Activated CD4-positive, alpha-beta T cell treated with anti-CD3 and anti-CD28 coated beads, Interleukin-2, amount 10 ng/mL, durations not matched to agents 7 days and 5 days (primary cell): ENCODE measurements at regions not wholly inside any gene's neighbourhood (a gene's known extent, or its start where the extent isn't known, plus 50 kb on each side); places are given as distances from the start of the nearest gene placed in this dataset.
A peak's percentile ranks its signal among the peaks of the same experiment; 100 is the strongest.

Experiments
- CTCF ChIA-PET: fragments of 350-600 bp; sonication (Branson Sonifier 250); formaldehyde crosslinking; loops from one replicate; lab custom pipeline; 2021; ENCODE audit warnings: antibody characterized with exemption; lab: Charles Lee
- POLR2A ChIA-PET: fragments of 350-600 bp; sonication (Branson Sonifier 250); formaldehyde crosslinking; loops from one replicate; lab custom pipeline; 2021; ENCODE audit warnings: antibody characterized with exemption; lab: Charles Lee
- DNase-seq: peaks from one replicate; pipeline ENCODE4 v3.0.0-alpha.2; 2020
- H3K27ac Mint-ChIP-seq: one replicate; pipeline ENCODE4 v1.8.0; 2021; ENCODE audit warnings: mild to moderate bottlenecking, moderate library complexity, mixed read lengths
- H3K27me3 Mint-ChIP-seq: one replicate; pipeline ENCODE4 v1.8.0; 2021; ENCODE audit warnings: mixed read lengths
- H3K36me3 Mint-ChIP-seq: one replicate; pipeline ENCODE4 v1.8.0; 2021; ENCODE audit warnings: low read depth, mixed read lengths
- H3K4me1 Mint-ChIP-seq: one replicate; pipeline ENCODE4 v1.8.0; 2021; ENCODE audit warnings: mixed read lengths
- H3K4me3 Mint-ChIP-seq: one replicate; pipeline ENCODE4 v1.8.0; 2021; ENCODE audit warnings: mild to moderate bottlenecking, moderate library complexity, mixed read lengths
- H3K9me3 Mint-ChIP-seq: one replicate; pipeline ENCODE4 v1.8.0; 2021; ENCODE audit warnings: mixed read lengths

DNA sequence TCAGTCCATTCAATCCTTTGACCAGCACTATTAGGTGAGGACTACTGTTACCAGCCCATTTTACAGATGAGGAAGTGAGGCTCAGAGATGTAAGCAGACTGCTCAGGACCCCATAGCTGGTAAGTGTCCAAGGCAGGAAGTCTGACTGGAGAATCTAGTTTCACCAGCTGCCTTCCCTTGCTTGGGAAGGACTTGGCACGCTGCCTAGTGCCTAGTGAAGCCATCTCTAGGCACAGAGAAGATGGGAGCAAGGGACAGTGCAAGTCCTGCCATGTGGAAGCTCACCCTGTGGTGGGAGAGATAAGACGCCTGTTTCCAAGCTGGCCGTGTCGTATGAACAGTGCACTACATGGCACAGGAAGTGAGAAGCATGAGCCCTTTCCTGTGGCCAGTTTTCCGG, 111.8 kb upstream of the TMC3 start:
- H3K27ac Mint-ChIP-seq = no peak overlapping the region
- ChIA-PET CTCF (no interaction called here), POLR2A (no interaction called here)
- H3K4me1 Mint-ChIP-seq = no peaks in the 10 kb centered on the region
- H3K9me3 Mint-ChIP-seq = no peaks in the 10 kb centered on the region
- no peak for DNase-seq
- H3K36me3 Mint-ChIP-seq = no peaks in the 10 kb centered on the region
- no peak overlapping the region for H3K4me3 Mint-ChIP-seq
- H3K27me3 Mint-ChIP-seq = no peaks in the 10 kb centered on the region

DNA sequence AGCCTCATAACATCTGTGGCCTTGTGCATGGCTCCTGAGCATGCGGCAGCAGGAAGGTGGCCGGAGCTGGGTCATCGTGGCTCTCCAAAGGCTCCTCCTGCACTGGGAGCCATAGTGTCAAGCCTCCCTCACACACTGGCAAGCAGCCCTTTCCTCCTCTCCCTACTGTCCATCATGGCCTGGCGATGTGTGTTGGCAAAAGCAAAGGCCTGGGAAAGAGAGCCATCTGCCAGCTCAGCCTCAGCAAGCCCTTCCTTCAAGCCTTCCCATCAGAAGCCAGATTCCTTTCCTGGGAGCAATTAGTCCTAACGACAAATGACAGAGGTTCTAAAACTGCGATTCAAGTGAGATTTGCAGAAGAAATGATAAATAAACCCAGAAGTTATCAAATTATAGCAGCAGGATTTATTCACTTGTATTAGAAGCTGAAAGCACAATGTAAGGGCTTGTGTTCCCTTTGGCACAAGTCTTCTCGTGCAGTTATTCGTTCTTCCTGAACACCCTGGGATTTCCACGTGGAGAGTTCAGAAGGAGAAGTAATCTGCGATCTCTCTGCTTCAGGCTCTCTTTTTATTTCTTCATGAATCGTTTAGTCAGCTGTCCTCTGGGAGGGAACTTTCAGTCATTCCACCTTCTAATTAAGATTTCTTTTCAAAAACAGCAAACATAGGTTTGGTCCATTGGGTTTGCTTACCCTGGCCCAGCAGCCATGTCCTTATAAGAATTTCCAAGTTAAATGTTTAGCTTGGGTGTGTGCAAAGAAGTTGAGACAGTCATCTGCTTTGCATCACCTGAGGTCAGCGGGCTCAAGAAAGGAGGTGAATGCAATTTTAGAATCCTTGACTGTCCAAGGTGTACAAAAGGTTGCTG, 110.3 kb upstream of the TMC3 start:
- CTCF ChIA-PET = interaction anchor here (0.6 kb wide), 1 partner anchor 685 kb away, joined by 3 read pairs; no protein-coding TSS in a partner anchor
- DNase-seq = no peak
- Mint-ChIP-seq H3K4me3 (no peak overlapping the region), H3K9me3 (no peaks in the 10 kb centered on the region), H3K36me3 (no peaks in the 10 kb centered on the region), H3K27me3 (no peaks in the 10 kb centered on the region), H3K4me1 (no peaks in the 10 kb centered on the region), H3K27ac (no peak overlapping the region)
- POLR2A ChIA-PET = no interaction called here

DNA sequence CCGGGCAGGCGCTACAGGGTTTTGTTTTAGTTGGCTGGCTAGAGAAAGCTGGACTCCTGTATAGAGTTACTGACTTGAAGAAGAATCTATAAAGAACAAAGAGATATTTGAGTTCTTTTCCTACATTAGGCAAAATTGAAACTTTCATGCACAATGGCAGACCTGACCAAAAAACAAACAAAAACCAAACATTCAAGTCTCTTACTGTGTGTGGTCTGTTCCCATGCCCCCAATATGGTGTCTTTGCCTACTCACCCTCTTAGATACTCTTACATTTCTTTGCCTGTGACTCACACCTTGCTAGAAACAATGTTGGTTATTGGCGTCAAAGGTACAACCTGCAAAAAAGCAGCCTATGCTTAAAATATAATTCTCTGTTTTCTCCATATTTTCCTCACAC, 109.5 kb upstream of the TMC3 start:
- Mint-ChIP-seq H3K36me3 (no peaks in the 10 kb centered on the region), H3K4me1 (no peaks in the 10 kb centered on the region), H3K27me3 (peaks cover 2% of the 10 kb centered on the region), H3K4me3 (no peak overlapping the region), H3K9me3 (no peaks in the 10 kb centered on the region), H3K27ac (no peak overlapping the region)
- DNase-seq = no peak
- ChIA-PET POLR2A (no interaction called here), CTCF (no interaction called here)

DNA sequence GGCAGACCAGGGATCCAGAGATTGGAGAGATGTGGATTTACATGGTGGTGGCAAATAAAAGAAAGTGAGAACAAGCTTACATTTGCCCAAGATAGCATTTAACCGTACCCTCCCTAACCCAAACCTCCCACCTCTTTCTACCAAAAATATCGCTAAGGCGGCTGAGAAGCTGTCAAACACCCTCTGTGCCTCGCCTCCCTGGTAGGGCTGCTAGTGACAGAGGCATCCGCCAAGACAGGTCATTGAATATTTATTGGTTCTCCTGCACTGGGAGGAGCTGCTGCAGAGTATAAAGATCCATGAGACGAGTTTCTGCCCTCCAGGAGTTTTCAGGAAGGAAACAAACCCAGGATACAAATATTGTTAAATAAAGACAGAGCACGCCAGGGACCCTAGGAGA, 107.3 kb upstream of the TMC3 start:
- H3K4me3 Mint-ChIP-seq = no peak overlapping the region
- no peak overlapping the region for H3K27ac Mint-ChIP-seq
- H3K4me1 Mint-ChIP-seq = no peaks in the 10 kb centered on the region
- H3K27me3 Mint-ChIP-seq = peaks cover 4% of the 10 kb centered on the region
- DNase-seq = no peak
- ChIA-PET CTCF (interaction anchor here (0.9 kb wide), 1 partner anchor 11 kb away, joined by 5 read pairs; no protein-coding TSS in a partner anchor), POLR2A (no interaction called here)
- no peaks in the 10 kb centered on the region for H3K9me3 Mint-ChIP-seq
- no peaks in the 10 kb centered on the region for H3K36me3 Mint-ChIP-seq

DNA sequence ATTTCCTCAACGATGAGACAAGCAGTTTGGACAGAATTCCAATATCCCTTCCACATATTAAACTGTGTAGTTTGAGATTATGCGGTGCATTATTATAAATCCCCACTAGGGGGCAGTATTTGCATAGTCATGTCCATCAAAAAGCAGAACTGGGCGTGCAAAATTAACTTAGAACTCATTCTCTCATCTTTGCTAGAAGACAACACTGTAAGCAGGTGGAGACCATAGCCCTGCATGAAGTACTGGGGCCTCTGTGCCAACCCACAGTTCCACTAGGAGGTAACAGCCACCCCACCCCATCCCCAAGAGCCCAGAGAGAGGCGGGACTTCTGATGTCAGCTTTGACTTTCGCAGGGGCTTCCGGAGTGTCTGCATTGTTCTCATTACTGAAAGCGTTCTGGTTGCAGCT, 106.6 kb upstream of the TMC3 start:
- ChIA-PET CTCF (no interaction called here), POLR2A (no interaction called here)
- H3K4me1 Mint-ChIP-seq = no peaks in the 10 kb centered on the region
- peak overlapping the region; percentile 43 for H3K27ac Mint-ChIP-seq
- peaks cover 4% of the 10 kb centered on the region for H3K27me3 Mint-ChIP-seq
- no peak overlapping the region for H3K4me3 Mint-ChIP-seq
- peak; percentile 57 for DNase-seq
- no peaks in the 10 kb centered on the region for H3K9me3 Mint-ChIP-seq
- no peaks in the 10 kb centered on the region for H3K36me3 Mint-ChIP-seq

DNA sequence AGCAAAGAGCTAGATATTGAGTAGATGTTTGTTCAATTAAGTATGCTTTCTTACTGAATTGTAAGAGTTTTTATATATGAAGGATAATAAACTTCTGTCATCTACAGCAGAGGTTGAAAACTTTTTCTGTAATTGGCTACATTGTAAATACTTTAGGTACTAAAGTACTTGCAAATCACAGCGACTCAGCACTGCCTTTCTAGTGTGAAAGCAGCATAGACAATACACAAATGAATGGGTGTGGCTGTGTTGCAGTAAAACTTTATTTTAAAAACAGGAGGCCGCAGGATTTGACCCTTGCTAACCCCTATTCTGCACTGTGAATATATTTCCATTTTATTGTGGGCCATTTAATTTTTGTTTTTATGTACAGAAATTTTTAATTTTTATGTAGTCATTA, 104.3 kb upstream of the TMC3 start:
- Mint-ChIP-seq H3K27ac (no peak overlapping the region), H3K36me3 (no peaks in the 10 kb centered on the region), H3K4me3 (no peak overlapping the region), H3K9me3 (no peaks in the 10 kb centered on the region), H3K4me1 (no peaks in the 10 kb centered on the region), H3K27me3 (peaks cover 9% of the 10 kb centered on the region)
- CTCF ChIA-PET = no interaction called here
- DNase-seq = no peak
- POLR2A ChIA-PET = no interaction called here

DNA sequence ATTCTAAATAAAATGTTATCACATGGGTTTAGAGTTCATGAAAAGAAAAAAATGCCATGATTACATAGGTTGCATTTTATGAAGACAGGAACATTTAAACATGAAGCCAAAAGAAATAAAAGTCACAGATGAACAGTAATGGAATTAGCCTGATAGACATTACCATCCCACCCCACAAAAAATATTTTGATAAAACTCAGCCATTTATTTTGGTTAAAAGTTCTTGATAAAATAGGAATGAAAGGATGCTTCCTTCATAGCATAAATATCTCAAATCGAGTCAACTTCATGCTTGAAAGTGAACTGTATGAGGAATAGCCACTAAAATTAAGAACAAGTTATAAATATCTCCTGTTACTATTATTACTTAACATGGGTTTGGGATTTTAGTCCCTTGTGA, 101.9 kb upstream of the TMC3 start:
- peaks cover 20% of the 10 kb centered on the region for H3K27me3 Mint-ChIP-seq
- no peaks in the 10 kb centered on the region for H3K9me3 Mint-ChIP-seq
- no peak overlapping the region for H3K4me3 Mint-ChIP-seq
- POLR2A ChIA-PET = no interaction called here
- CTCF ChIA-PET = no interaction called here
- DNase-seq = no peak
- no peaks in the 10 kb centered on the region for H3K4me1 Mint-ChIP-seq
- H3K36me3 Mint-ChIP-seq = no peaks in the 10 kb centered on the region
- H3K27ac Mint-ChIP-seq = no peak overlapping the region

DNA sequence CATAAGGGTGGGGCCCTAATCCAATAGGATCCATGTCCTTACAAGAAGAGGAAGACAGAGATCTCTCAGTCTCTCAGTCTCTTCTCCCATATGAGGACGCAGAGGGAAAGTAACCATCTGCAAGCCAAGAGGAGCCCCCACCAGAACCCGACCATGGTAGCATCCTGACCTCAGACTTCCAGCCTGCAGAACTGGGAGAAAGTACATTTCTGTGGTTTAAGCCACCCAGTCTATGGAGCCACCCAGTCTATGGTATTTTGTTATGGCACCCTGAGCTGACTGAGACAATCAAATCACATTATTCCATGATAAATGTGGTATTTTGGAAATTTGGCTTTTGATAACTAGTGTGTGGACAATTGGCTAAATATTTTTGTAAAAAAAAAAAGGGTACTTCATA, 101.5 kb upstream of the TMC3 start:
- peaks cover 20% of the 10 kb centered on the region for H3K27me3 Mint-ChIP-seq
- ChIA-PET POLR2A (no interaction called here), CTCF (no interaction called here)

DNA sequence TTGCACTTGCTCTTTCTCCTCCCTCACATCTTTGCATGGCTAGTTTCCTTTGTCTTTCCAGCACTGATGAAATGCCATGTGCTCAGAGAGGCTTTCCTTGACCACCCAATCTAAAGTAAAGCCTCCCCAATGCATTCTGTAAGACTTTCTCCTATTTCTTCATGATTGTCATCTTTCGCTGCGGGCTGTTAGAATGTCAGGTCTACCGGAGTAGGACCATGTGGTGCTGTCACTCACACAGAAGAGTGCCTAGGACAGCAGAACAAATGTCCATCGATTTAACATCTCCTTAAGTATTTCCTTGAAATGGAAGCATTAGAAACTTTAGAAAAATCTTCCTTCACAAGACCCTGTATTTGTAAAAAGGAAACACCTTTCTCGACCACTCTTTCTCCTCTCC, 99.9 kb upstream of the TMC3 start:
- CTCF ChIA-PET = no interaction called here
- Mint-ChIP-seq H3K27ac (no peak overlapping the region), H3K4me3 (no peak overlapping the region), H3K27me3 (peaks cover 25% of the 10 kb centered on the region), H3K36me3 (no peaks in the 10 kb centered on the region), H3K9me3 (no peaks in the 10 kb centered on the region), H3K4me1 (no peaks in the 10 kb centered on the region)
- DNase-seq = no peak
- POLR2A ChIA-PET = no interaction called here

More for the DNA sequence above, 101.5 kb upstream of the TMC3 start:
- Mint-ChIP-seq H3K27ac (no peak overlapping the region), H3K4me1 (no peaks in the 10 kb centered on the region), H3K4me3 (no peak overlapping the region), H3K36me3 (no peaks in the 10 kb centered on the region), H3K9me3 (no peaks in the 10 kb centered on the region)
- DNase-seq = no peak

DNA sequence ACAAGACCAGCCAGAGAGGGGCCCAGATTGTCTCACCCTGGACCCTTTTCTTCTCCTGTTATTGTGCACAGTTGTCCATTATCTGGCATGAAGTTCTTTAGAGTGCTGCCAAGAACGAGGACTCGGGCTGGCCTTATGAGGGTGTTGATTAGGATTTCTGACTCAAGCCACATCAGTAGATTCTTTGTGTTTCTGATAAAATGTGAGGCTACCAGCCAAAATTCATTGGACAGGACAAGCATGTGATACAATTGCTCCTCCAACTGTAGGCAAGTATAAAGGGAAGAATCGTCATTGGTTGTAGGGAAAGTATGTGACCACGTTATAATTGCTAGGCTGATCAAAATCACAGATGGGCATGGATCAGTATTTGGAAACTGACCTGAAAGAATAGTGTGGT, 99.2 kb upstream of the TMC3 start:
- no peak for DNase-seq
- no peaks in the 10 kb centered on the region for H3K36me3 Mint-ChIP-seq
- CTCF ChIA-PET = no interaction called here

DNA sequence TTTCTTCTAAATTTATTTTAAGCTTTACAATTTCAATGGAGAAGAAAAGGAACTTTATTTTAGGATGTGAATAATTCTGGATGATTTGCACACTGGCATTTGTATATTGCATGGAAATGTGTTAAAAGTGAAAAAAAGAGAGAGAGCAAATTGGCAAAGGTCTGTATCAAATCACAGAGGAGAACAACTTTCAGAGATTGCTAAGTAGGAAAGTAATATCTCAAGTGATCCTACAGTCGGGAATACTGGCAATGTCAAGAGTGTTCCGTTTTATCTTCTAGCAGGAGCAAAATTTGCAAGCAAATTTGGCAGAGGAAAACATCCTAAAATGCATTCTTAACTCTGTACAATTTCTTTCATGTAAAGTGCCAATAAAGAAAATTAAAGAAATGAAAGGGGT, 97.1 kb upstream of the TMC3 start:
- Mint-ChIP-seq H3K36me3 (no peaks in the 10 kb centered on the region), H3K4me3 (no peak overlapping the region), H3K4me1 (no peaks in the 10 kb centered on the region), H3K27me3 (peaks cover 26% of the 10 kb centered on the region), H3K9me3 (no peaks in the 10 kb centered on the region), H3K27ac (no peak overlapping the region)
- POLR2A ChIA-PET = no interaction called here
- CTCF ChIA-PET = interaction anchor here (1.6 kb wide), 1 partner anchor 10 kb away, joined by 5 read pairs; no protein-coding TSS in a partner anchor
- no peak for DNase-seq

More for the DNA sequence above, 99.2 kb upstream of the TMC3 start:
- POLR2A ChIA-PET = no interaction called here
- Mint-ChIP-seq H3K27ac (no peak overlapping the region), H3K4me1 (no peaks in the 10 kb centered on the region), H3K9me3 (no peaks in the 10 kb centered on the region), H3K4me3 (no peak overlapping the region), H3K27me3 (peaks cover 25% of the 10 kb centered on the region)

DNA sequence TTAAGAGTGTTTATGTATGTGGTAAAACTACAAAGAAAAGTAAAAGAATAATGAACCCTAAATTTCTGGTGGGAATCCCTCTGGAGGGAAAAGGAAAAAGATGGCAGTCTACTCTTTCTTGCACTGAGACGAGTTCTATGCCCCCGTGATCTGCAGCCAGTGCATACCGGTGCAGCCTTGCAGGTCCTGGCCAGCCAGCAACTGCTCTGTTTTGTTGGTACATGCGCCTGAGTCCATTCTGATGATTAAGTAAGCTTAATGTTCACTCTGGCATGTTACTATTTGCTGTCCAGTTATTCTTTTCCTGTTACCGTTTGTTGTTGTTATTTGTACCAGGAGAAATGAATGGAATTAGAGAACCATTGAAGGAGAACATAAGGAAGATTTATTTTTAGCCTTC, 95.1 kb upstream of the TMC3 start:
- POLR2A ChIA-PET = no interaction called here
- DNase-seq = no peak
- Mint-ChIP-seq H3K27me3 (peaks cover 33% of the 10 kb centered on the region), H3K4me1 (no peaks in the 10 kb centered on the region), H3K9me3 (peaks cover 2% of the 10 kb centered on the region), H3K27ac (no peak overlapping the region), H3K36me3 (peaks cover 2% of the 10 kb centered on the region), H3K4me3 (no peak overlapping the region)
- CTCF ChIA-PET = interaction anchor here (1.4 kb wide), 1 partner anchor 12 kb away, joined by 3 read pairs; no protein-coding TSS in a partner anchor

DNA sequence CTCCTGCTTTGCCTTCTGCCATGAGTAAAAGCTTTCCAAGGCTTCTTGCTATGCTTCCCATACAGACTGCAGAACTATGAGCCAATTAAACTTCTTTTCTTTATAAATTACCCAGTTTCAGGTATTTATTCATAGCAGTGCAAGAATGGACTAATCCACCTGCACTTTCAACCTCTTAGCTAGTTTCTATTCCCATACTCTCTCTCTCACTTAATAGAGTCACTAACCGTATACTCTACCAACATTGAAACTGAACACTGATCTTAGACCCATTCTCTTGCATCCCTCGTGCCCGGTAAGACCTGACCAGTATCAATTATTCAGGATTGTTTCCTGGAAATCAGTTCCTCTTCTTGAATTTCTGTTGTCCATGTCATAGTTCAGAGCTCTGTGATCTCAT, 92.7 kb upstream of the TMC3 start:
- Mint-ChIP-seq H3K9me3 (peaks cover 5% of the 10 kb centered on the region), H3K27me3 (peaks cover 28% of the 10 kb centered on the region), H3K4me3 (no peak overlapping the region), H3K4me1 (no peaks in the 10 kb centered on the region), H3K36me3 (peaks cover 2% of the 10 kb centered on the region), H3K27ac (no peak overlapping the region)
- ChIA-PET POLR2A (no interaction called here), CTCF (no interaction called here)
- no peak for DNase-seq

DNA sequence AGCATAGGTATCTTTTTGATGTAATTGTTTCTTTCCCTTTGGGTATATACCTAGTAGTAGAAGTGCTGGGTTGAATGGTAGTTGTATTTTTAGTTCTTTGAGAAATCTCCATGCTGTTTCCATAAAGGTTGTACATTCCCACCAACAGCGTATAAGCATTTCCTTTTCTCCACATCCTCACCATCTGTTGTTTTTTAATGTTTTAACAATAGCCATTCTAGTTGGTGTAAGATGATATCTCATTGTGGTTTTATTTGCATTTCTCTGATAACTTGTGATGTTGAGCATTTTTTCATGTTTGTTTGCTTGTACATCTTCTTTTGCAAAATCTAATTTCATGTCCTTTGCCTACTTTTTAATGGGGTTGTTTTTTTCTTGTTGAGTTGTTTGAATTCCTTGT, 80.0 kb upstream of the TMC3 start:
- H3K27ac Mint-ChIP-seq = no peak overlapping the region
- peaks cover 9% of the 10 kb centered on the region for H3K9me3 Mint-ChIP-seq
- peaks cover 6% of the 10 kb centered on the region for H3K27me3 Mint-ChIP-seq
- DNase-seq = no peak
- no peak overlapping the region for H3K4me3 Mint-ChIP-seq
- ChIA-PET POLR2A (no interaction called here), CTCF (no interaction called here)
- H3K36me3 Mint-ChIP-seq = peaks cover 3% of the 10 kb centered on the region
- peaks cover 21% of the 10 kb centered on the region for H3K4me1 Mint-ChIP-seq
